ENCODE measurements at regions not wholly inside any gene's neighbourhood (a gene's known extent, or its start where the extent isn't known, plus 50 kb on each side); places are given as distances from the start of the nearest gene placed in this dataset.

DNA sequence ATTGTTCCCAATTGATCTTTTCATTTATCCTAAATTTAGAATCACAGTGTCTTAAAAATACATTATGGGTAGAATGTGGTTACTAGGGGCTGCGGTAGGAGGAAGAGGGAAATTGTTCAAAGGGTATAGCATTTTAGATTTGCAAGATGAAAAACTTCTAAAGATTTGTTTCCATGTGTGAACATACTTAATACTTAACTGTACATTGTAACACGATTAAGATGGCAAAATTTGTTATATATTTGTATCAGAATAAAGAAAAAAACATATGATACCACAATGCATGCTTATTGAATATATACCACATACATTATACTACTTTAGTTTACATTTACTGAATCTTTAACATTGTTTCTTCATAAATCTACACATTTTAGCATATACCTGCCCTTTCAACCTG lies 677.3 kb upstream of the PCDH20 start:
- Histone ChIP-seq H3K36me3 (no peaks in the 10 kb centered on the region), H3K27me3 (no peaks in the 10 kb centered on the region), H3K27ac (no peak overlapping the region), H3K4me1 (no peaks in the 10 kb centered on the region), H3K9me3 (no peaks in the 10 kb centered on the region), H3K4me3 (no peak overlapping the region)
- no peak for TF ChIP-seq EP300 (IDR thresholded peaks at IDR 0.05)
- TF ChIP-seq, protein P1, sequence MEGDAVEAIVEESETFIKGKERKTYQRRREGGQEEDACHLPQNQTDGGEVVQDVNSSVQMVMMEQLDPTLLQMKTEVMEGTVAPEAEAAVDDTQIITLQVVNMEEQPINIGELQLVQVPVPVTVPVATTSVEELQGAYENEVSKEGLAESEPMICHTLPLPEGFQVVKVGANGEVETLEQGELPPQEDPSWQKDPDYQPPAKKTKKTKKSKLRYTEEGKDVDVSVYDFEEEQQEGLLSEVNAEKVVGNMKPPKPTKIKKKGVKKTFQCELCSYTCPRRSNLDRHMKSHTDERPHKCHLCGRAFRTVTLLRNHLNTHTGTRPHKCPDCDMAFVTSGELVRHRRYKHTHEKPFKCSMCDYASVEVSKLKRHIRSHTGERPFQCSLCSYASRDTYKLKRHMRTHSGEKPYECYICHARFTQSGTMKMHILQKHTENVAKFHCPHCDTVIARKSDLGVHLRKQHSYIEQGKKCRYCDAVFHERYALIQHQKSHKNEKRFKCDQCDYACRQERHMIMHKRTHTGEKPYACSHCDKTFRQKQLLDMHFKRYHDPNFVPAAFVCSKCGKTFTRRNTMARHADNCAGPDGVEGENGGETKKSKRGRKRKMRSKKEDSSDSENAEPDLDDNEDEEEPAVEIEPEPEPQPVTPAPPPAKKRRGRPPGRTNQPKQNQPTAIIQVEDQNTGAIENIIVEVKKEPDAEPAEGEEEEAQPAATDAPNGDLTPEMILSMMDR (IDR thresholded peaks at IDR 0.05) = no peak
- no peak for TF ChIP-seq POLR2A (IDR thresholded peaks at IDR 0.05)
- no peak for TF ChIP-seq POLR2AphosphoS5 (IDR thresholded peaks at IDR 0.05)
- 63 to 74% methylated on average over 2 of the region's 2 CpGs for WGBS, 2 donors (ENCODE audit: low coverage in 1 of 2)
- no peak for ATAC-seq

DNA sequence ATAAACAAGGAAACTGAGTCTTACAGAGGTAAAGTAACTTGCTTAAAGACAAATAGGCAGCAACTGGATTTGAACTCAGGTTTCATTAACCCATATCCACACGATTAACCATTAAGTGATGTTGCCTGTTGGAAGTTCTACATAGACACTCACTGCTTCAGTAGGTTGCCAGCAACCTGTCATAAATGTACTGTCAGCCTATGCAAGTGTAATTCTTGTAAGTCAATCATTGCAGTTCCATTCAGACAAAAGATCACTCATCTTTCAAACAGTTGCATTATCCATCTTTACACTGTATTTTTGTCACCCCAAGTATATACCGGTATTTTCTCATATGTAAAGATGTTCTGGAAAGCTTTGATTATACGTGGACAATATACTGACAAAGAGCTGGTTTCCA lies 676.9 kb upstream of the PCDH20 start:
- Histone ChIP-seq H3K4me1 (no peaks in the 10 kb centered on the region), H3K4me3 (no peak overlapping the region), H3K9me3 (no peaks in the 10 kb centered on the region), H3K27me3 (no peaks in the 10 kb centered on the region), H3K27ac (no peak overlapping the region), H3K36me3 (no peaks in the 10 kb centered on the region)
- no peak for TF ChIP-seq POLR2AphosphoS5 (IDR thresholded peaks at IDR 0.05)
- TF ChIP-seq, protein P1 (IDR thresholded peaks at IDR 0.05) = no peak
- no peak for TF ChIP-seq POLR2A (IDR thresholded peaks at IDR 0.05)
- no peak for TF ChIP-seq EP300 (IDR thresholded peaks at IDR 0.05)
- 81 to 95% methylated on average over 3 of the region's 3 CpGs for WGBS, 2 donors (ENCODE audit: low coverage in 1 of 2)
- no peak for ATAC-seq

DNA sequence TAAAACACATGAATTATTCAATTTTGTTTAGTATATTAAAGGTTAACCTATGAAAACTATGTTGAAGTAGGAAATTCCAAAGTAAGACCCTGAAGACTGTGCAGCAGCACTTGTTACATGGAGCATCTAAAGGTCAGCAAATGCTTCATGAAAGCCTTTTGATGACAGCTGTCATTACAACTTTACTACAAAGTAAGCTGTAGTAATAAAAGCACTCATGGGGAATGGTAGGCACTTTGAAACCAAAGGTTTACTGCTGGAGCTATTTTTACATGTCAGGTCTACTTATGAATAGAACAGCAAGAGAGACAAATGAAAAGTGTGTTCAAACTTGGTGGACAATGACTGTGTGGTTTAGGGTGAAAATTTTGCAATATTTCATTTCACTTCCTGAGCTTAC lies 672.5 kb upstream of the PCDH20 start:
- H3K27ac ChIP-seq = no peak overlapping the region
- no peak for ATAC-seq
- no peak for TF ChIP-seq EP300 (IDR thresholded peaks at IDR 0.05)
- no peak for TF ChIP-seq POLR2A (IDR thresholded peaks at IDR 0.05)
- TF ChIP-seq, protein P1 (IDR thresholded peaks at IDR 0.05) = no peak
- TF ChIP-seq POLR2AphosphoS5 (IDR thresholded peaks at IDR 0.05) = no peak
- no peaks in the 10 kb centered on the region for H3K27me3 ChIP-seq
- H3K36me3 ChIP-seq = no peaks in the 10 kb centered on the region
- H3K9me3 ChIP-seq = no peaks in the 10 kb centered on the region
- H3K4me1 ChIP-seq = no peaks in the 10 kb centered on the region
- no peak overlapping the region for H3K4me3 ChIP-seq

DNA sequence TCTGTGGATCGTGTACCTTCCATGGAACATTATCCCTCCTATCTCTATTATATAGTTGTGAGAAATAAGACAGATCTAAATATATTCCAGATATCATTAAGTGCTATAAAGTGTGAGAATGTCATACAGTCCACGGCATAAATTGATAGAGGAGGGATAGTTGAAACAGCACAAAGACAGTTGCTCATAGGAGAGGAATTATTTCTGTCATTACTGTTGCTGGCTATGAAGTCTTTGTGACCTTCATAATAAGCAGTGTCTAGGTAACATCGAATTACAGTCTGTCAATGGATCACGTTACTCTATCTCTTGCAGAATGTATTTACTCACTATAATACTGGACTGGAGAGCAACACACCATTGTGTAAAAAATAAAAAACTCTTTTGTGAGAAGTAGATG lies 671.5 kb upstream of the PCDH20 start:
- Histone ChIP-seq H3K9me3 (no peaks in the 10 kb centered on the region), H3K4me3 (no peak overlapping the region), H3K27ac (no peak overlapping the region), H3K36me3 (no peaks in the 10 kb centered on the region), H3K27me3 (no peaks in the 10 kb centered on the region), H3K4me1 (no peaks in the 10 kb centered on the region)
- 53 to 76% methylated on average over 4 of the region's 4 CpGs for WGBS, 2 donors (ENCODE audit: low coverage in 1 of 2)
- TF ChIP-seq POLR2AphosphoS5 (IDR thresholded peaks at IDR 0.05) (no peak), EP300 (IDR thresholded peaks at IDR 0.05) (no peak), POLR2A (IDR thresholded peaks at IDR 0.05) (no peak)
- TF ChIP-seq, protein P1 (IDR thresholded peaks at IDR 0.05) = no peak
- no peak for ATAC-seq

DNA sequence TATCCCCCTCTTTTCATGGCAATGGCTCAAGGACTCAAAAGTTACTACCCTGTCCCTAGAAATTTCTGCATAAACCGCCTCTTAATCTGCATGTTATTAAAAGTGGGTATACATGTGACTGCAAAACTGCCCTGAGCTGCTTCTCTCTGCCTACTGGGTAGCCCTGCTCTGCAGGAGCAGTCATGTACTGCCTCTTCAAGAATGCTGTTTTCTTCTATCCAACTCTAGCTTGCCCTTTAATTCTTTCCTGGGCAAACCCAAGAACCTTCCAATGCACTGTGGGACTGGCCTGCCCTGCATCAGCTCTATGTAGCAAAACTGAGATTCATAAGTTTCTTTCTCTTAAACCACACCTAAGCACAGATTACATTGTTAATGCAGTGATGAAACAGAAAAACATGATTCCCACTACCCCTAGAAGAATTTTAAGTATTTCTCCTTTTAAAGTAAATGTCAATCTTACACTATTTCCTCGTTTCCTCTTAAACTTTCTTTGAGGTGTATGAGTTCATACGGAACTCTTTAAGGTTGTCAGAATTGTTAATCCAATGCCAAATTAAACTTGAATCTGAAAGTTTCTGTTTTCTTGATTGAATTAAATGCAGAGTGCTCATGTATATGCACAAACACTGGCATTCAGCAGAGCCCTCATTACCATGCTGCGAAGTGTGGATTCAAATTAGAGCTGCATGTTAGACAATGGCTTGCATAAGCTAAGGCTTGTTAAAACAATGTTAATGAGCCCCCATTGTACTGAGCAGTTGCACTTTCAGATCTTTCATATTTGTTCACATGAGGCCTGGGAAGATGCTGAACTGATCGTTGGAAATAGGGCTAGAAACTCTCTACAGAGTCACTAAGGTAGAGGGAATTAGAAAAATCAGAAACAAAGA lies 669.9 kb upstream of the PCDH20 start:
- 52 to 69% methylated on average over 3 to 4 of the region's 5 CpGs for WGBS, 2 donors (ENCODE audit: low coverage in 1 of 2)
- Histone ChIP-seq H3K9me3 (no peaks in the 10 kb centered on the region), H3K27ac (no peak overlapping the region), H3K4me1 (no peaks in the 10 kb centered on the region), H3K4me3 (no peak overlapping the region), H3K36me3 (no peaks in the 10 kb centered on the region), H3K27me3 (no peaks in the 10 kb centered on the region)
- TF ChIP-seq POLR2A (IDR thresholded peaks at IDR 0.05) (no peak), POLR2AphosphoS5 (IDR thresholded peaks at IDR 0.05) (no peak), EP300 (IDR thresholded peaks at IDR 0.05) (no peak)
- TF ChIP-seq, protein P1 (IDR thresholded peaks at IDR 0.05) = no peak
- no peak for ATAC-seq

All from gastroesophageal sphincter (tissue), 4 donors.